Gastroesophageal sphincter (tissue), 3 donors: ENCODE measurements at regions not wholly inside any gene's neighbourhood (a gene's known extent, or its start where the extent isn't known, plus 50 kb on each side); places are given as distances from the start of the nearest gene placed in this dataset.

ENCODE experiments used
- POLR2A ChIP-seq, 2 donors: fragments of 450-650 bp; IDR thresholded peaks; one replicate each; pipeline ENCODE4 v1.6.1; 2017; ENCODE audit warnings: antibody characterized with exemption in 2 of 2, mild to moderate bottlenecking in 2 of 2, moderate library complexity in 1 of 2
- TF ChIP-seq, protein P1 (sequence below), 4 experiments: fragments of 200-600 bp in 2 of 4; fragments of 450-650 bp in 2 of 4; sonication (generic) in 1 of 4; IDR thresholded peaks; one replicate each; pipeline ENCODE4 v1.5.1; 2017 to 2019; ENCODE audit warnings: antibody characterized with exemption in 4 of 4, mild to moderate bottlenecking in 2 of 4, moderate library complexity in 2 of 4

DNA sequence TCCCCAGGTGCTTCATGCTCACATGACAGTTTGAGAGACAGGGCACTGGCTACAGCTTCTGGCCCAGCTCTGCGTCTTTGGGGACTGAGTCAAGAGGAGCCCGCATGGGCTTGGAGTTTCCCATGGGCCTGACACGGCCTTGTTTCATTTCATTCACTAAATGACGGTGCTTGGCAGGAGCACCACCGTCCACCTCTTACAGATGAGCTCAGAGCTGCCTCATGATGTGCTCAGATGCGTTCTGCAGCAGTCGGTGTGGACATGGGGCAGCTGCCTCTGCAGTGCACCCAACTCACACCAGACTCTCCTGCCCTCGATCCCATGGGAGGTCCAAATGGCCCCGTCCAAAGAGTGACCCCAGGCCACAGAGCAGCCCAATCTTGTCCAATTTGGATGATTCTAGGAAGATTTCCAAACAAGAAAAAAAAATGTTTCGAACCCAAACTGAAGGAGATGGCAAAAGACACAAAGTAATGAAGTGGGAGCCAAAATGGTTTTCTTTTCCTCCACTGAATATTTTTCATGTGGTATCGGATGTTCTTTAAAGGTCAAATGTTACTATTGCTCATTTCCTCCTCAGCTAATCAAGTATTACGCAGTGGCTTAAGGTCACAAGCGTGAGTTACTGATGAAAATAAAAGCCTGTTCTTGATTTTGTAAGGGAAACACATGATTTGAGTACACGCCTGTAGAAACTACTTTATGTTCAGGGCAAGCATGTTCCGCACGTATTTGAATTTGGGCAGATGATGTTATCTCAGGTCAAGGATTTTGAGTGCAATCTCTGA lies 524.2 kb downstream of the CDH26 start:
- TF ChIP-seq POLR2A (IDR thresholded peaks at IDR 0.05): no peak
- TF ChIP-seq, protein P1, sequence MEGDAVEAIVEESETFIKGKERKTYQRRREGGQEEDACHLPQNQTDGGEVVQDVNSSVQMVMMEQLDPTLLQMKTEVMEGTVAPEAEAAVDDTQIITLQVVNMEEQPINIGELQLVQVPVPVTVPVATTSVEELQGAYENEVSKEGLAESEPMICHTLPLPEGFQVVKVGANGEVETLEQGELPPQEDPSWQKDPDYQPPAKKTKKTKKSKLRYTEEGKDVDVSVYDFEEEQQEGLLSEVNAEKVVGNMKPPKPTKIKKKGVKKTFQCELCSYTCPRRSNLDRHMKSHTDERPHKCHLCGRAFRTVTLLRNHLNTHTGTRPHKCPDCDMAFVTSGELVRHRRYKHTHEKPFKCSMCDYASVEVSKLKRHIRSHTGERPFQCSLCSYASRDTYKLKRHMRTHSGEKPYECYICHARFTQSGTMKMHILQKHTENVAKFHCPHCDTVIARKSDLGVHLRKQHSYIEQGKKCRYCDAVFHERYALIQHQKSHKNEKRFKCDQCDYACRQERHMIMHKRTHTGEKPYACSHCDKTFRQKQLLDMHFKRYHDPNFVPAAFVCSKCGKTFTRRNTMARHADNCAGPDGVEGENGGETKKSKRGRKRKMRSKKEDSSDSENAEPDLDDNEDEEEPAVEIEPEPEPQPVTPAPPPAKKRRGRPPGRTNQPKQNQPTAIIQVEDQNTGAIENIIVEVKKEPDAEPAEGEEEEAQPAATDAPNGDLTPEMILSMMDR (IDR thresholded peaks at IDR 0.05): no peak
